ENCODE measurements at regions not wholly inside any gene's neighbourhood (a gene's known extent, or its start where the extent isn't known, plus 50 kb on each side); places are given as distances from the start of the nearest gene placed in this dataset.

- H2AFZ ChIP-seq (ENCODE audit: low read length), result no peak overlapping the region
- DNase-seq (ENCODE audit: low spot score), result no peak
- H3K27ac ChIP-seq (ENCODE audit: extremely low read length, insufficient read depth, low read length), result no peak overlapping the region
- no peaks in the 10 kb centered on the region for H3K27me3 ChIP-seq (ENCODE audit: control insufficient read depth in 1 of 2, insufficient read depth in 2 of 2, low read length in 2 of 2)
- H3K36me3 ChIP-seq (replicated peaks in 1 of 2; ENCODE audit: control insufficient read depth in 1 of 2, insufficient read depth in 2 of 2, low read length in 2 of 2), result no peaks in the 10 kb centered on the region
- ATAC-seq, result no peak
- TF ChIP-seq ZNF724P (CRISPR knock-in tag; IDR thresholded peaks at IDR 0.05; ENCODE audit: borderline replicate concordance), result no peak
- intact Hi-C loops (cut with micrococcal nuclease; ENCODE audit: unreplicated experiment), result no loop called here
- no peak overlapping the region for H3K4me3 ChIP-seq (replicated peaks in 1 of 3; ENCODE audit: insufficient read depth in 1 of 3, low read depth in 2 of 3, low read length in 3 of 3)
- ChIA-PET CTCF (ENCODE audit: low intra/inter-chr PET ratio, low total read pairs) (no interaction called here), POLR2A (no interaction called here)
- H3K4me2 ChIP-seq (ENCODE audit: low read depth, low read length), result peak overlapping the region; percentile 14; the same call in 1 of the 2 replicates
- no peak for FAIRE-seq
- WGBS (ENCODE audit: low lambda C conversion rate), result 17% methylated on average over 6 of the region's 7 CpGs
- in situ Hi-C loops (cut with HindIII; ENCODE audit: extremely low pct_ligation_motif_present, low pct_unique_long_range_greater_than_20kb), result no loop called here
- no TSS peak for BruUV-seq (replicated peaks)
- no peaks in the 10 kb centered on the region for H3K9me3 ChIP-seq (ENCODE audit: low read length)
- H3K9ac ChIP-seq (ENCODE audit: insufficient read depth, low read depth, low read length), result no peak overlapping the region
- no peaks in the 10 kb centered on the region for H3K4me1 ChIP-seq (ENCODE audit: insufficient read depth, low read length)
- H3K79me2 ChIP-seq (ENCODE audit: insufficient read depth, low read length), result no peaks in the 10 kb centered on the region
- H4K20me1 ChIP-seq (ENCODE audit: insufficient read depth, low read length), result no peaks in the 10 kb centered on the region
Observed at GRCh38 chr5:148915224-148915817, 88.9 kb downstream of the ADRB2 start.

DNA sequence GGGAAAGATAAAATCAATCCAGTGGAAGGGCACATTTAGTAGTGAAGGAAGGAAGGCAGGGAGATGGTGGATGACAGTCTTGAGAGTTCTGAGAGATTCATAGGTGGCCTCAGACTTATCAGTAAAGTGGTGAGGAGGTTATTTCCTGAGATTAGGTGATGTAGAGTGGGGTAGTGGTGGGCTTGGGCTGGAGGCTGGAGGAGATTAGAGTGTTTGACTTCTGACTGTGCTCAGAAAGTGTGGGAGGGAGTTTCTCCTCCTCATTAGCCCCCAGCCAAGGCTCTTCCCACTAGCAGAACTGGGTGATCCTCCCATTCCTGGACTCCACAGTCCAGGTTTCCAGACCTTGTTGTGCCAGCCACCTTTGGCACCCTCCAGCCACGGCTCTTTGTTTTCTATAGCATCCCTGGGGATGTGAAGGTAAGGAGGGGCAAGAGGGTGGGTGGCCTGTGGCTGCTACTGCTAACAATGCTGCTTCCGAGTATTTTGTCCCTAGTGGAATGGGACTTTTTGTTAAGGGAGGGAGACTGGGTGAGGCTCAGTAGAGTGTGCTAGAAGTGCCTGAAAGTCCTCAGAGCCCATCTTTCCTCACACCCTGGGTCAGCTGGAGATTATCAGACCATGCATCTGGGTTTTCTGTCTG lies 94.4 kb downstream of the ADRB2 start:
- ChIA-PET CTCF (ENCODE audit: low intra/inter-chr PET ratio, low total read pairs) (no interaction called here), POLR2A (no interaction called here)
- Histone ChIP-seq H3K36me3 (replicated peaks in 1 of 2; ENCODE audit: control insufficient read depth in 1 of 2, insufficient read depth in 2 of 2, low read length in 2 of 2) (no peaks in the 10 kb centered on the region), H3K27me3 (ENCODE audit: control insufficient read depth in 1 of 2, insufficient read depth in 2 of 2, low read length in 2 of 2) (no peaks in the 10 kb centered on the region), H4K20me1 (ENCODE audit: insufficient read depth, low read length) (no peaks in the 10 kb centered on the region), H3K4me2 (ENCODE audit: low read depth, low read length) (no peak overlapping the region), H3K9me3 (ENCODE audit: low read length) (no peaks in the 10 kb centered on the region), H3K4me3 (replicated peaks in 1 of 3; ENCODE audit: insufficient read depth in 1 of 3, low read depth in 2 of 3, low read length in 3 of 3) (no peak overlapping the region), H3K4me1 (ENCODE audit: insufficient read depth, low read length) (no peaks in the 10 kb centered on the region), H3K27ac (ENCODE audit: extremely low read length, insufficient read depth, low read length) (no peak overlapping the region), H3K9ac (ENCODE audit: insufficient read depth, low read depth, low read length) (no peak overlapping the region), H3K79me2 (ENCODE audit: insufficient read depth, low read length) (no peaks in the 10 kb centered on the region), H2AFZ (ENCODE audit: low read length) (no peak overlapping the region)
- no TSS peak for BruUV-seq (replicated peaks)
- 8% methylated on average over 2 of the region's 2 CpGs for WGBS (ENCODE audit: low lambda C conversion rate)
- ATAC-seq, result no peak
- FAIRE-seq, result no peak
- intact Hi-C loops (cut with micrococcal nuclease; ENCODE audit: unreplicated experiment) (no loop called here), in situ Hi-C loops (cut with HindIII; ENCODE audit: extremely low pct_ligation_motif_present, low pct_unique_long_range_greater_than_20kb) (no loop called here)
- no peak for DNase-seq (ENCODE audit: low spot score)
- TF ChIP-seq AGO1 (IDR thresholded peaks at IDR 0.05; ENCODE audit: low read depth, low read length, poor library complexity, severe bottlenecking) (no peak), NFE2L1 (CRISPR knock-in tag; IDR thresholded peaks at IDR 0.05; ENCODE audit: borderline replicate concordance) (no peak), MTA3 (CRISPR knock-in tag; IDR thresholded peaks at IDR 0.05) (no peak), ZNF703 (CRISPR knock-in tag; IDR thresholded peaks at IDR 0.05; ENCODE audit: borderline replicate concordance) (no peak), HMG20A (CRISPR knock-in tag; IDR thresholded peaks at IDR 0.05; ENCODE audit: borderline replicate concordance) (no peak), FOXM1 (CRISPR knock-in tag; IDR thresholded peaks at IDR 0.05) (no peak), BORCS8-MEF2B (CRISPR knock-in tag; IDR thresholded peaks at IDR 0.05) (no peak)
- TF ChIP-seq, protein P1, sequence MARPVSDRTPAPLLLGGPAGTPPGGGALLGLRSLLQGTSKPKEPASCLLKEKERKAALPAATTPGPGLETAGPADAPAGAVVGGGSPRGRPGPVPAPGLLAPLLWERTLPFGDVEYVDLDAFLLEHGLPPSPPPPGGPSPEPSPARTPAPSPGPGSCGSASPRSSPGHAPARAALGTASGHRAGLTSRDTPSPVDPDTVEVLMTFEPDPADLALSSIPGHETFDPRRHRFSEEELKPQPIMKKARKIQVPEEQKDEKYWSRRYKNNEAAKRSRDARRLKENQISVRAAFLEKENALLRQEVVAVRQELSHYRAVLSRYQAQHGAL (CRISPR knock-in tag; IDR thresholded peaks at IDR 0.05; ENCODE audit: not compliant biosample characterization), result no peak
- TF ChIP-seq, protein P2, sequence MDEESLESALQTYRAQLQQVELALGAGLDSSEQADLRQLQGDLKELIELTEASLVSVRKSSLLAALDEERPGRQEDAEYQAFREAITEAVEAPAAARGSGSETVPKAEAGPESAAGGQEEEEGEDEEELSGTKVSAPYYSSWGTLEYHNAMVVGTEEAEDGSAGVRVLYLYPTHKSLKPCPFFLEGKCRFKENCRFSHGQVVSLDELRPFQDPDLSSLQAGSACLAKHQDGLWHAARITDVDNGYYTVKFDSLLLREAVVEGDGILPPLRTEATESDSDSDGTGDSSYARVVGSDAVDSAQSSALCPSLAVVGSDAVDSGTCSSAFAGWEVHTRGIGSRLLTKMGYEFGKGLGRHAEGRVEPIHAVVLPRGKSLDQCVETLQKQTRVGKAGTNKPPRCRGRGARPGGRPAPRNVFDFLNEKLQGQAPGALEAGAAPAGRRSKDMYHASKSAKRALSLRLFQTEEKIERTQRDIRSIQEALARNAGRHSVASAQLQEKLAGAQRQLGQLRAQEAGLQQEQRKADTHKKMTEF (CRISPR knock-in tag; IDR thresholded peaks at IDR 0.05), result no peak
- TF ChIP-seq, protein P3, sequence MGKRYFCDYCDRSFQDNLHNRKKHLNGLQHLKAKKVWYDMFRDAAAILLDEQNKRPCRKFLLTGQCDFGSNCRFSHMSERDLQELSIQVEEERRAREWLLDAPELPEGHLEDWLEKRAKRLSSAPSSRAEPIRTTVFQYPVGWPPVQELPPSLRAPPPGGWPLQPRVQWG (CRISPR knock-in tag; IDR thresholded peaks at IDR 0.05; ENCODE audit: borderline replicate concordance, low read depth), result no peak

Data from HepG2 (cell line).